Esophagus squamous epithelium (tissue), 4 donors: ENCODE measurements at regions not wholly inside any gene's neighbourhood (a gene's known extent, or its start where the extent isn't known, plus 50 kb on each side); places are given as distances from the start of the nearest gene placed in this dataset.

Experiments
- POLR2A ChIP-seq, 4 donors: fragments of 450-650 bp; IDR thresholded peaks; one replicate each; pipeline ENCODE4 v1.6.1; 2017; ENCODE audit warnings: antibody characterized with exemption in 4 of 4, mild to moderate bottlenecking in 4 of 4, moderate library complexity in 3 of 4
- TF ChIP-seq, protein P1 (sequence below), 6 experiments: fragments of 450-650 bp in 4 of 6; fragments of 200-600 bp in 2 of 6; sonication (generic) in 2 of 6; IDR thresholded peaks; one replicate each; pipeline ENCODE4 v1.5.1; 2016 to 2019; ENCODE audit warnings: antibody characterized with exemption in 6 of 6, mild to moderate bottlenecking in 4 of 6, moderate library complexity in 4 of 6

DNA sequence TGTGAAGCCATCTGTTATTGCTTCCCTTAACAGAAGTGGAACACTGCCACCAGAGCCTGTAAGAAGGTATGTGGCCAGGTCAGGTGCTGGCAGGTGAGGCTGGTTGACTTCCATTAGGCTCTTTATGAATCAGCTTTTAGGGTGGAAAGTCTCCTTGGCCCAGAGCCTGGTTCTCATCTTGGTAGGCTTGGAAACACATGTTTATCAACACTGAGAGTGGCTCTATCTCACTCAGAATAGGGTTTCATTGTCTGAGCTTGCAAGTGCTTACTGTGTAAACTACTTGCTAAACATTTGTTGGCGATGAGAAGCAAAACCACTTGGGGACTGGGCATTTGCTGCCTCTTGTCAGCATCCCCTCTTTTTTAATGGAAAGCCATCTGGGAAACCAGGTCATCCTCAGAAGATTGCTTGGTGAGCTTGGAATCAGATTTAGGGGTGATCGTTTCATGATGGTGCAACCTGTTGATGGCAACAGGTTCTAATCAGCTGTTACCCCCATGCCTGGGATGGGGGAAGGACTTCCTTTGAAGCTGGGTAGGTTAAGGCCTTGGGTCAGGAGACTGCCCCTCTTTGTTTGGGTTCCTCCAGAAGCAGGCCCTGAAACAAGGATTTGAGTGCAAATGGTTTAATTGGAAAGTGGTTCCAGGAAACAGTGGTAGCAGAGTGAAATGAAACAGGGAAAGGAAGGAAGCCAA, 75.0 kb upstream of the AMPD3 start:
- TF ChIP-seq, protein P1, sequence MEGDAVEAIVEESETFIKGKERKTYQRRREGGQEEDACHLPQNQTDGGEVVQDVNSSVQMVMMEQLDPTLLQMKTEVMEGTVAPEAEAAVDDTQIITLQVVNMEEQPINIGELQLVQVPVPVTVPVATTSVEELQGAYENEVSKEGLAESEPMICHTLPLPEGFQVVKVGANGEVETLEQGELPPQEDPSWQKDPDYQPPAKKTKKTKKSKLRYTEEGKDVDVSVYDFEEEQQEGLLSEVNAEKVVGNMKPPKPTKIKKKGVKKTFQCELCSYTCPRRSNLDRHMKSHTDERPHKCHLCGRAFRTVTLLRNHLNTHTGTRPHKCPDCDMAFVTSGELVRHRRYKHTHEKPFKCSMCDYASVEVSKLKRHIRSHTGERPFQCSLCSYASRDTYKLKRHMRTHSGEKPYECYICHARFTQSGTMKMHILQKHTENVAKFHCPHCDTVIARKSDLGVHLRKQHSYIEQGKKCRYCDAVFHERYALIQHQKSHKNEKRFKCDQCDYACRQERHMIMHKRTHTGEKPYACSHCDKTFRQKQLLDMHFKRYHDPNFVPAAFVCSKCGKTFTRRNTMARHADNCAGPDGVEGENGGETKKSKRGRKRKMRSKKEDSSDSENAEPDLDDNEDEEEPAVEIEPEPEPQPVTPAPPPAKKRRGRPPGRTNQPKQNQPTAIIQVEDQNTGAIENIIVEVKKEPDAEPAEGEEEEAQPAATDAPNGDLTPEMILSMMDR (IDR thresholded peaks at IDR 0.05): no peak
- no peak for TF ChIP-seq POLR2A (IDR thresholded peaks at IDR 0.05)
